ENCODE measurements at regions not wholly inside any gene's neighbourhood (a gene's known extent, or its start where the extent isn't known, plus 50 kb on each side); places are given as distances from the start of the nearest gene placed in this dataset.
"Not testable (repeated sequence)": the region's sequence is repeated elsewhere in the genome, so short reads cannot be mapped to it uniquely, and the experiment has no call there.

DNA sequence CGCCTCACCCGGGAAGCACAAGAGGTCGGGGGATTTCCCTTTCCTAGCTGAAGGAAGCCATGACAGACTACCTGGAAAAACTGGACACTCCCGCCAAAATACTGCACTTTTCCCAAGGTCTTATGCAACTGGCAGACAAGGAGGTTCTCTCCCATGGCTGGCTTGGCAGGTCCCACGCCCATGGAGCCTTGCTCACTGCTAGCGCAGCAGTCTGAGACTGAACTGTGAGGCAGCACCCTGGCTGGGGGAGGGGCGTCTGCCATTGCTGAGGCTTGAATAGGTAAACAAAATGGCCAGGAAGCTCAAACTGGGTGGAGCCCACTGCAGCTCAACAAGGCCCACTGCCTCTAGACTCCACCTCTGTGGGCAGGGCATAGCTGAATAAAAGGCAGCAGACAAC lies 92.1 kb downstream of the C4BPA start:
- TF ChIP-seq, protein P1, sequence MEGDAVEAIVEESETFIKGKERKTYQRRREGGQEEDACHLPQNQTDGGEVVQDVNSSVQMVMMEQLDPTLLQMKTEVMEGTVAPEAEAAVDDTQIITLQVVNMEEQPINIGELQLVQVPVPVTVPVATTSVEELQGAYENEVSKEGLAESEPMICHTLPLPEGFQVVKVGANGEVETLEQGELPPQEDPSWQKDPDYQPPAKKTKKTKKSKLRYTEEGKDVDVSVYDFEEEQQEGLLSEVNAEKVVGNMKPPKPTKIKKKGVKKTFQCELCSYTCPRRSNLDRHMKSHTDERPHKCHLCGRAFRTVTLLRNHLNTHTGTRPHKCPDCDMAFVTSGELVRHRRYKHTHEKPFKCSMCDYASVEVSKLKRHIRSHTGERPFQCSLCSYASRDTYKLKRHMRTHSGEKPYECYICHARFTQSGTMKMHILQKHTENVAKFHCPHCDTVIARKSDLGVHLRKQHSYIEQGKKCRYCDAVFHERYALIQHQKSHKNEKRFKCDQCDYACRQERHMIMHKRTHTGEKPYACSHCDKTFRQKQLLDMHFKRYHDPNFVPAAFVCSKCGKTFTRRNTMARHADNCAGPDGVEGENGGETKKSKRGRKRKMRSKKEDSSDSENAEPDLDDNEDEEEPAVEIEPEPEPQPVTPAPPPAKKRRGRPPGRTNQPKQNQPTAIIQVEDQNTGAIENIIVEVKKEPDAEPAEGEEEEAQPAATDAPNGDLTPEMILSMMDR (conservative IDR thresholded peaks at IDR 0.05; ENCODE audit: low read depth, low read length), result not testable (repeated sequence)
- not testable (repeated sequence) for TF ChIP-seq CEBPB, POLR2A (IDR thresholded peaks at IDR 0.05; ENCODE audit: low read depth, low read length)
